Fibroblast of lung (primary cell): ENCODE measurements at regions not wholly inside any gene's neighbourhood (a gene's known extent, or its start where the extent isn't known, plus 50 kb on each side); places are given as distances from the start of the nearest gene placed in this dataset.

Source experiments
- DNase-seq, 2 donors: peaks; one replicate each; pipeline versions ENCODE4 v3.0.0 to v3.0.0-alpha.2; 2010; ENCODE audit warnings: low read depth in 2 of 2
- H2AFZ ChIP-seq: 2 replicates; pipeline ENCODE4 v1.5.1; 2012; ENCODE audit warnings: low read length, control low read depth, inconsistent platforms
- H3K27ac ChIP-seq: 2 replicates; pipeline ENCODE4 v1.5.1; 2011; ENCODE audit warnings: low read length, control low read depth; ENCODE audit not compliant: insufficient read depth
- H3K27me3 ChIP-seq: 2 replicates; pipeline ENCODE4 v1.5.1; 2011; ENCODE audit warnings: mild to moderate bottlenecking, low read length; ENCODE audit not compliant: control insufficient read depth, insufficient read depth
- H3K36me3 ChIP-seq: 2 replicates; pipeline ENCODE4 v1.5.1; 2011; ENCODE audit warnings: low read length; ENCODE audit not compliant: control insufficient read depth, insufficient read depth
- H3K4me1 ChIP-seq: 2 replicates; pipeline ENCODE4 v1.5.1; 2011; ENCODE audit warnings: low read length; ENCODE audit not compliant: control insufficient read depth, insufficient read depth; ENCODE audit errors: extremely low read depth
- H3K4me2 ChIP-seq: 2 replicates; pipeline ENCODE4 v1.5.1; 2011; ENCODE audit warnings: low read length, control low read depth; ENCODE audit not compliant: insufficient read depth; ENCODE audit errors: extremely low read depth
- H3K4me3 ChIP-seq, 4 experiments: fragments of 200-600 bp in 1 of 4; sonication (generic) in 1 of 4; replicated peaks in 1 of 4; 2 replicates each; pipeline ENCODE4 v1.5.1; 2011 to 2016; ENCODE audit warnings: low read length in 4 of 4, low read depth in 3 of 4, mild to moderate bottlenecking in 3 of 4, control low read depth in 2 of 4, inconsistent platforms in 1 of 4, mixed read lengths in 1 of 4; ENCODE audit not compliant: insufficient read depth in 1 of 4; ENCODE audit errors: control extremely low read depth in 1 of 4
- H3K79me2 ChIP-seq: 2 replicates; pipeline ENCODE4 v1.5.1; 2012; ENCODE audit warnings: mild to moderate bottlenecking, low read length, inconsistent platforms; ENCODE audit not compliant: control insufficient read depth, insufficient read depth
- H3K9ac ChIP-seq: 2 replicates; pipeline ENCODE4 v1.5.1; 2011; ENCODE audit warnings: mild to moderate bottlenecking, low read length, control low read depth; ENCODE audit not compliant: insufficient read depth
- H3K9me3 ChIP-seq: 2 replicates; pipeline ENCODE4 v1.5.1; 2012; ENCODE audit warnings: low read depth, low read length; ENCODE audit not compliant: control insufficient read depth, insufficient read depth
- H4K20me1 ChIP-seq: 2 replicates; pipeline ENCODE4 v1.5.1; 2011; ENCODE audit warnings: low read length; ENCODE audit not compliant: control insufficient read depth, insufficient read depth; ENCODE audit errors: extremely low read depth
- EZH2 ChIP-seq: IDR thresholded peaks from 2 replicates; pipeline ENCODE4 v1.5.1; 2012; ENCODE audit warnings: low read length, control low read depth, mild to moderate bottlenecking; ENCODE audit errors: missing control alignments
- TF ChIP-seq, protein P1 (sequence below), 2 donors: IDR thresholded peaks in 1 of 2; conservative IDR thresholded peaks in 1 of 2; 1 replicate in 1 of 2; 2 replicates in 1 of 2; pipeline ENCODE4 v1.5.1; 2011 to 2012; ENCODE audit warnings: low read length in 2 of 2, control low read depth in 1 of 2, inconsistent platforms in 1 of 2, low read depth in 1 of 2, mild to moderate bottlenecking in 1 of 2

DNA sequence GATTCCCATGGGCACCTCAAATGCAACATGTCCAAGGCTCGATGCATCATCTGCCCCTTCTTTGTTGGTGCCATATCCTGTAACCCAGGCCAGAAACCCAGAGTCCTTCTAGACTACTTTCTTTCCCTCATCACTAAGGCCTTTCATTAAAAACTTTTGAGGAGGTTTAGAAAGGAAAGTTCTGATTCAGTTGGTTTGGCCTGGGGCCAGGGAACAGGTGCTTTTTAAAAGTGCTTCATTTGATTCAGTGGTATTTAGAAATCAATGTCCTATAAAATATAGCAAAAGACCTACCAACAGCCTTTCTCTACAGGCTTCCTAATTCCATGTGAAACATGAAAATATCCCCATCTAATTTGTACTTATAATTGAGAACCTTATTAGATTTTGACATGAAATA is 341.9 kb upstream of the RORA start:
- Histone ChIP-seq H3K4me3 (no peak overlapping the region), H3K79me2 (no peaks in the 10 kb centered on the region), H4K20me1 (no peaks in the 10 kb centered on the region), H3K4me2 (no peak overlapping the region), H2AFZ (no peak overlapping the region), H3K9ac (no peak overlapping the region), H3K4me1 (no peaks in the 10 kb centered on the region), H3K27ac (no peak overlapping the region), H3K36me3 (no peaks in the 10 kb centered on the region), H3K27me3 (no peaks in the 10 kb centered on the region), H3K9me3 (no peaks in the 10 kb centered on the region)
- TF ChIP-seq EZH2, result no peak
- TF ChIP-seq, protein P1, sequence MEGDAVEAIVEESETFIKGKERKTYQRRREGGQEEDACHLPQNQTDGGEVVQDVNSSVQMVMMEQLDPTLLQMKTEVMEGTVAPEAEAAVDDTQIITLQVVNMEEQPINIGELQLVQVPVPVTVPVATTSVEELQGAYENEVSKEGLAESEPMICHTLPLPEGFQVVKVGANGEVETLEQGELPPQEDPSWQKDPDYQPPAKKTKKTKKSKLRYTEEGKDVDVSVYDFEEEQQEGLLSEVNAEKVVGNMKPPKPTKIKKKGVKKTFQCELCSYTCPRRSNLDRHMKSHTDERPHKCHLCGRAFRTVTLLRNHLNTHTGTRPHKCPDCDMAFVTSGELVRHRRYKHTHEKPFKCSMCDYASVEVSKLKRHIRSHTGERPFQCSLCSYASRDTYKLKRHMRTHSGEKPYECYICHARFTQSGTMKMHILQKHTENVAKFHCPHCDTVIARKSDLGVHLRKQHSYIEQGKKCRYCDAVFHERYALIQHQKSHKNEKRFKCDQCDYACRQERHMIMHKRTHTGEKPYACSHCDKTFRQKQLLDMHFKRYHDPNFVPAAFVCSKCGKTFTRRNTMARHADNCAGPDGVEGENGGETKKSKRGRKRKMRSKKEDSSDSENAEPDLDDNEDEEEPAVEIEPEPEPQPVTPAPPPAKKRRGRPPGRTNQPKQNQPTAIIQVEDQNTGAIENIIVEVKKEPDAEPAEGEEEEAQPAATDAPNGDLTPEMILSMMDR (conservative IDR thresholded peaks at IDR 0.05 in 1 of 2, IDR thresholded peaks at IDR 0.05 in 1 of 2; ENCODE audit: low read depth in 1 of 2, low read length in 2 of 2), result no peak
- no peak for DNase-seq

DNA sequence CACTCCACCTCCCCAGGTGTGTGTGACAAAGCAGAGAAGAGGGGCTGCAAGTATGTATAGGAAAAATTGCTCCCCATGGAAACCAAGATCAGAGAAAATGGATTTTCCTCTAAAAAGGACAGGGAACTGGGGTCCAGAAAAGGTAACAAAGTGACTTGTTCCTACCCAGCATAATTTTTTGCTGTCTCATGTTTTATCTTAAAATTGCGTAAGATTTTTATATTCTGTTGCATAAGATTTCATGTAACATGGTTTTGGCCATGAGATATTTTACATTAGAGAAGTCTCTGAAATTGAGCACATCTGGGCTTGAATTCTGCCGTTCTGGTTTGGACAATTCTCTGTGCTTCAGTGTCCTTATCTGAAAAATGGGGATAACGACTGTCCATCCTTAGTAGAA is 335.7 kb upstream of the RORA start:
- TF ChIP-seq, protein P1 (conservative IDR thresholded peaks at IDR 0.05 in 1 of 2, IDR thresholded peaks at IDR 0.05 in 1 of 2; ENCODE audit: low read depth in 1 of 2, low read length in 2 of 2), result no peak
- TF ChIP-seq EZH2, result no peak
- no peaks in the 10 kb centered on the region for H3K27me3 ChIP-seq
- no peak overlapping the region for H3K4me2 ChIP-seq
- no peaks in the 10 kb centered on the region for H3K79me2 ChIP-seq
- no peak for DNase-seq
- H3K4me1 ChIP-seq, result no peaks in the 10 kb centered on the region
- no peak overlapping the region for H2AFZ ChIP-seq
- H3K9me3 ChIP-seq, result no peaks in the 10 kb centered on the region
- H4K20me1 ChIP-seq, result no peaks in the 10 kb centered on the region
- no peak overlapping the region for H3K27ac ChIP-seq
- H3K4me3 ChIP-seq, result no peak overlapping the region
- H3K36me3 ChIP-seq, result no peaks in the 10 kb centered on the region
- no peak overlapping the region for H3K9ac ChIP-seq

DNA sequence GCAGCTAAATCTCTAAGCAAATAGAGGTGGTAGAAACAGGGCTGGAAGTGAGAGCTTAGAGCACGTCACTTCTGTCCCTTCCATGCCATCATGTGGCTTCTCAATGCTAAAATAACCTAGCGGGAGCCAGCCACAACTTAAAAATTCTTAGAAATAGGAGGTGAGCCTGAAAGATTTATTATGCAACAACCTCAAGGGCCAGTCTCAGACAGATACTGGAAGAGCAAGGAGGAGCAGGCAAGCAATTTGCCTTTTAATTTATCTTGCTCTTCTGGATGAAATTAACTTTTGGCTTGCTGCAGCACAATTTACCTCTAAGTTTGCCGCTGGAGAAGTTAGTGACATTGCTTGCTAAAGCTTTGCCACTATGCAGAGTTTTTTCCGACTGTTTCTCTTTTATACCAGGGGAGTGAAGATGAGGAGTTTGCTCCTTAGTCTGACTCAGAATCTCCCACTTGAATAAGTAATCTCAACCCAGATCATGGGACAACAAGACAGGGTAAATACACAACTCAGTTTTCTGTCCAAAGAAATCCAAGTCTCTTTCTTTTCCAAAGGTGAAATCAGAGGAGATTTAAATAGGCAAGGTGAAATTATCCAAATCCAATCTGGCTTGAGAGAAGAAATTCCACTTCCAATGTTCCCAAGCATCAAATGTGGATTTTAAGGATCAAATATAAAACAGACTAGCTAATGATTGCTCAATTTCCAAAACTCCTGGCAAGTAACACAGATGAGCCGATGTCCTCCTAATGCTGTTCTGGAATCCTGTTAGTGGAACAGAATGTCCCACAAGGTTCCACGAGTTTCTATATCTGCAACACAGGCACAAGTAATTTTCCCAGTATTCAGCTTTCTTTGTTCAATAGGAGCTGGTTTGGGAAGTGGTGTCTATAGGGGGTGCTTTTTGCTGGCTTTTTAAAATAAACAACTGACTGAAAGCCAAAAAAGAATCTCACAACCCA is 329.4 kb upstream of the RORA start:
- TF ChIP-seq, protein P1 (conservative IDR thresholded peaks at IDR 0.05 in 1 of 2, IDR thresholded peaks at IDR 0.05 in 1 of 2; ENCODE audit: low read depth in 1 of 2, low read length in 2 of 2), result no peak
- TF ChIP-seq EZH2, result no peak
- DNase-seq, result no peak

More for the DNA sequence above, 329.4 kb upstream of the RORA start:
- Histone ChIP-seq H3K9me3 (no peaks in the 10 kb centered on the region), H3K27ac (no peak overlapping the region), H3K27me3 (no peaks in the 10 kb centered on the region), H3K4me2 (no peak overlapping the region), H3K4me3 (no peak overlapping the region), H4K20me1 (no peaks in the 10 kb centered on the region), H3K9ac (no peak overlapping the region), H3K4me1 (no peaks in the 10 kb centered on the region), H3K36me3 (no peaks in the 10 kb centered on the region), H2AFZ (no peak overlapping the region), H3K79me2 (no peaks in the 10 kb centered on the region)
